ENCODE measurements at regions not wholly inside any gene's neighbourhood (a gene's known extent, or its start where the extent isn't known, plus 50 kb on each side); places are given as distances from the start of the nearest gene placed in this dataset.
"Not testable (repeated sequence)": the region's sequence is repeated elsewhere in the genome, so short reads cannot be mapped to it uniquely, and the experiment has no call there.

- DNase-seq = no peak
These were observed 1080.7 kb upstream of the CELF4 start for GRCh38 chr18:38646296-38646695.

- DNase-seq = no peak
These were observed 1079.5 kb upstream of the CELF4 start for GRCh38 chr18:38644875-38645641.

GRCh38 chr18:38642711-38643110 lies 1077.1 kb upstream of the CELF4 start:
- no peak for DNase-seq

GRCh38 chr18:38639700-38640099 lies 1074.1 kb upstream of the CELF4 start:
- not testable (repeated sequence) for DNase-seq

- no peak for DNase-seq
These were observed 1070.3 kb upstream of the CELF4 start for GRCh38 chr18:38635709-38636430.

- DNase-seq = no peak
These were observed 1068.5 kb upstream of the CELF4 start for GRCh38 chr18:38634117-38634516.

- no peak for DNase-seq
These were observed 1067.7 kb upstream of the CELF4 start for GRCh38 chr18:38633333-38633732.

GRCh38 chr18:38619129-38619528 lies 1053.5 kb upstream of the CELF4 start:
- no peak for DNase-seq

- no peak for DNase-seq
These were observed 1050.7 kb upstream of the CELF4 start for GRCh38 chr18:38616306-38616705.

GRCh38 chr18:38612904-38613303 lies 1047.3 kb upstream of the CELF4 start:
- DNase-seq = no peak

- DNase-seq = no peak
These were observed 1045.7 kb upstream of the CELF4 start for GRCh38 chr18:38611036-38611964.

GRCh38 chr18:38606841-38607240 lies 1041.2 kb upstream of the CELF4 start:
- no peak for DNase-seq

- no peak for DNase-seq
These were observed 1036.7 kb upstream of the CELF4 start for GRCh38 chr18:38602341-38602740.

- DNase-seq = no peak
These were observed 1022.0 kb upstream of the CELF4 start for GRCh38 chr18:38587571-38587970.

GRCh38 chr18:38586327-38586726 lies 1020.7 kb upstream of the CELF4 start:
- DNase-seq = no peak

GRCh38 chr18:38579764-38580163 lies 1014.2 kb upstream of the CELF4 start:
- DNase-seq = no peak

GRCh38 chr18:38576916-38577315 lies 1011.3 kb upstream of the CELF4 start:
- peak; percentile 31 for DNase-seq

GRCh38 chr18:38576349-38576748 lies 1010.8 kb upstream of the CELF4 start:
- DNase-seq = peak; percentile 6

- peak; percentile 12 for DNase-seq
These were observed 1010.0 kb upstream of the CELF4 start for GRCh38 chr18:38575648-38576047.

- no peak for DNase-seq
These were observed 1009.4 kb upstream of the CELF4 start for GRCh38 chr18:38575023-38575422.

GRCh38 chr18:38572554-38573111 lies 1007.0 kb upstream of the CELF4 start:
- no peak for DNase-seq

GRCh38 chr18:38571651-38572050 lies 1006.1 kb upstream of the CELF4 start:
- no peak for DNase-seq

- no peak for DNase-seq
These were observed 999.9 kb upstream of the CELF4 start for GRCh38 chr18:38565513-38565912.
